Stimulated activated naive CD8-positive, alpha-beta T cell treated with anti-CD3 and anti-CD28 coated beads, Interleukin-15, amount 100 ng/mL, for 72 hours (primary cell): ENCODE measurements at regions not wholly inside any gene's neighbourhood (a gene's known extent, or its start where the extent isn't known, plus 50 kb on each side); places are given as distances from the start of the nearest gene placed in this dataset.

Experiments used
- ATAC-seq: fragments of 150-1000 bp; cut with Tn5 transposase; 2 replicates; pipeline ENCODE4 v1.10.0; 2021; ENCODE audit warnings: mild to moderate bottlenecking, moderate library complexity
- DNase-seq, 2 donors: peaks; one replicate each; pipeline ENCODE4 v3.0.0; 2021 to 2022
- H3K27ac Mint-ChIP-seq, 2 donors: one replicate each; pipeline ENCODE4 v1.8.0; 2022; ENCODE audit warnings: mild to moderate bottlenecking in 2 of 2, mixed read lengths in 2 of 2, moderate library complexity in 2 of 2
- H3K27me3 Mint-ChIP-seq: one replicate; pipeline ENCODE4 v1.8.0; 2022; ENCODE audit warnings: mixed read lengths
- H3K4me1 Mint-ChIP-seq: one replicate; pipeline ENCODE4 v1.8.0; 2022; ENCODE audit warnings: mild to moderate bottlenecking, mixed read lengths
- H3K4me3 Mint-ChIP-seq, 2 donors: one replicate each; pipeline ENCODE4 v1.8.0; 2022; ENCODE audit warnings: mild to moderate bottlenecking in 2 of 2, mixed read lengths in 2 of 2, moderate library complexity in 1 of 2
- H3K9me3 Mint-ChIP-seq, 2 donors: one replicate each; pipeline ENCODE4 v1.8.0; 2022; ENCODE audit warnings: mixed read lengths in 2 of 2

- no peak overlapping the region for H3K27ac Mint-ChIP-seq
- no peaks in the 10 kb centered on the region for H3K9me3 Mint-ChIP-seq
- ATAC-seq (no peak), DNase-seq (no peak)
- H3K4me3 Mint-ChIP-seq, result no peak overlapping the region
- H3K27me3 Mint-ChIP-seq, result peaks cover 12% of the 10 kb centered on the region
- peaks cover 8% of the 10 kb centered on the region for H3K4me1 Mint-ChIP-seq
These were observed 151.4 kb downstream of the RPIA start for GRCh38 chr2:88842656-88843460.

- peaks cover 11% of the 10 kb centered on the region for H3K27me3 Mint-ChIP-seq
- no peak for DNase-seq
- no peaks in the 10 kb centered on the region for H3K9me3 Mint-ChIP-seq
- no peak overlapping the region for H3K27ac Mint-ChIP-seq
- no peak for ATAC-seq
- peaks cover 2% of the 10 kb centered on the region for H3K4me1 Mint-ChIP-seq
- no peak overlapping the region for H3K4me3 Mint-ChIP-seq
These were observed 152.2 kb downstream of the RPIA start for GRCh38 chr2:88843651-88844050.

- H3K27me3 Mint-ChIP-seq, result peaks cover 8% of the 10 kb centered on the region
- DNase-seq, result no peak
- H3K4me3 Mint-ChIP-seq, result no peak overlapping the region
- no peaks in the 10 kb centered on the region for H3K9me3 Mint-ChIP-seq
- H3K27ac Mint-ChIP-seq, result no peak overlapping the region
- H3K4me1 Mint-ChIP-seq, result no peaks in the 10 kb centered on the region
- ATAC-seq, result no peak
These were observed 153.5 kb downstream of the RPIA start for GRCh38 chr2:88844960-88845359.

GRCh38 chr2:88845772-88846661 lies 154.5 kb downstream of the RPIA start:
- ATAC-seq (no peak), DNase-seq (no peak)
- Mint-ChIP-seq H3K9me3 (no peaks in the 10 kb centered on the region), H3K27me3 (peaks cover 8% of the 10 kb centered on the region), H3K4me3 (no peak overlapping the region), H3K4me1 (no peaks in the 10 kb centered on the region), H3K27ac (no peak overlapping the region)

GRCh38 chr2:88852753-88853402 lies 161.4 kb downstream of the RPIA start:
- ATAC-seq (no peak), DNase-seq (no peak)
- Mint-ChIP-seq H3K27me3 (peaks cover 34% of the 10 kb centered on the region), H3K4me1 (peaks cover 9% of the 10 kb centered on the region), H3K4me3 (no peak overlapping the region), H3K27ac (no peak overlapping the region), H3K9me3 (no peaks in the 10 kb centered on the region)

GRCh38 chr2:88853403-88853790 lies 161.9 kb downstream of the RPIA start:
- ATAC-seq (no peak), DNase-seq (no peak)
- H3K27me3 Mint-ChIP-seq, result peaks cover 31% of the 10 kb centered on the region
- H3K4me1 Mint-ChIP-seq, result peaks cover 14% of the 10 kb centered on the region
- no peak overlapping the region for H3K4me3 Mint-ChIP-seq
- H3K9me3 Mint-ChIP-seq, result no peaks in the 10 kb centered on the region
- no peak overlapping the region for H3K27ac Mint-ChIP-seq

- ATAC-seq (no peak), DNase-seq (no peak)
- no peaks in the 10 kb centered on the region for H3K9me3 Mint-ChIP-seq
- H3K27ac Mint-ChIP-seq, result no peak overlapping the region
- H3K4me3 Mint-ChIP-seq, result no peak overlapping the region
- peaks cover 14% of the 10 kb centered on the region for H3K4me1 Mint-ChIP-seq
- H3K27me3 Mint-ChIP-seq, result peaks cover 26% of the 10 kb centered on the region
These were observed 163.1 kb downstream of the RPIA start for GRCh38 chr2:88854528-88854927.

GRCh38 chr2:88855620-88856408 lies 164.3 kb downstream of the RPIA start:
- H3K4me3 Mint-ChIP-seq, result no peak overlapping the region
- peaks cover 31% of the 10 kb centered on the region for H3K27me3 Mint-ChIP-seq
- DNase-seq, result no peak
- H3K9me3 Mint-ChIP-seq, result no peaks in the 10 kb centered on the region
- ATAC-seq, result no peak
- peak overlapping the region in 1 of 2 donors; percentile 37 for H3K27ac Mint-ChIP-seq
- peaks cover 14% of the 10 kb centered on the region for H3K4me1 Mint-ChIP-seq

- H3K27me3 Mint-ChIP-seq, result peaks cover 39% of the 10 kb centered on the region
- H3K4me3 Mint-ChIP-seq, result no peak overlapping the region
- H3K4me1 Mint-ChIP-seq, result peaks cover 14% of the 10 kb centered on the region
- no peaks in the 10 kb centered on the region for H3K9me3 Mint-ChIP-seq
- DNase-seq (no peak), ATAC-seq (no peak)
- peak overlapping the region; percentile 16 to 37 for H3K27ac Mint-ChIP-seq
These were observed 165.1 kb downstream of the RPIA start for GRCh38 chr2:88856409-88857135.

- no peak for ATAC-seq
- Mint-ChIP-seq H3K9me3 (no peaks in the 10 kb centered on the region), H3K27ac (no peak overlapping the region), H3K27me3 (peaks cover 40% of the 10 kb centered on the region), H3K4me1 (peaks cover 13% of the 10 kb centered on the region), H3K4me3 (no peak overlapping the region)
- no peak for DNase-seq
These were observed 165.8 kb downstream of the RPIA start for GRCh38 chr2:88857274-88857741.

- ATAC-seq, result no peak
- no peak overlapping the region for H3K4me3 Mint-ChIP-seq
- H3K9me3 Mint-ChIP-seq, result no peaks in the 10 kb centered on the region
- DNase-seq, result no peak
- peaks cover 33% of the 10 kb centered on the region for H3K27me3 Mint-ChIP-seq
- H3K27ac Mint-ChIP-seq, result peak overlapping the region in 1 of 2 donors; percentile 90
- peaks cover 8% of the 10 kb centered on the region for H3K4me1 Mint-ChIP-seq
These were observed 166.5 kb downstream of the RPIA start for GRCh38 chr2:88857951-88858411.

GRCh38 chr2:88859461-88859860 lies 168.0 kb downstream of the RPIA start:
- peaks cover 38% of the 10 kb centered on the region for H3K27me3 Mint-ChIP-seq
- H3K27ac Mint-ChIP-seq, result no peak overlapping the region
- no peaks in the 10 kb centered on the region for H3K9me3 Mint-ChIP-seq
- no peak overlapping the region for H3K4me3 Mint-ChIP-seq
- peaks cover 8% of the 10 kb centered on the region for H3K4me1 Mint-ChIP-seq
- DNase-seq (no peak), ATAC-seq (no peak)

GRCh38 chr2:88860421-88861075 lies 169.1 kb downstream of the RPIA start:
- no peak overlapping the region for H3K4me3 Mint-ChIP-seq
- ATAC-seq (no peak), DNase-seq (no peak)
- no peak overlapping the region for H3K27ac Mint-ChIP-seq
- peaks cover 49% of the 10 kb centered on the region for H3K27me3 Mint-ChIP-seq
- H3K4me1 Mint-ChIP-seq, result peaks cover 15% of the 10 kb centered on the region
- H3K9me3 Mint-ChIP-seq, result no peaks in the 10 kb centered on the region

GRCh38 chr2:88865801-88866371 lies 174.4 kb downstream of the RPIA start:
- no peak for ATAC-seq
- H3K4me3 Mint-ChIP-seq, result peak overlapping the region in 1 of 2 donors; percentile 27

More at GRCh38 chr2:88865801-88866371, 174.4 kb downstream of the RPIA start:
- H3K27ac Mint-ChIP-seq, result peak overlapping the region in 1 of 2 donors; percentile 82
- peaks cover 24% of the 10 kb centered on the region for H3K4me1 Mint-ChIP-seq
- peaks cover 56% of the 10 kb centered on the region for H3K27me3 Mint-ChIP-seq
- no peak for DNase-seq
- H3K9me3 Mint-ChIP-seq, result no peaks in the 10 kb centered on the region
